IPS-18a (cell line): ENCODE measurements at regions not wholly inside any gene's neighbourhood (a gene's known extent, or its start where the extent isn't known, plus 50 kb on each side); places are given as distances from the start of the nearest gene placed in this dataset.
"Not testable (repeated sequence)": the region's sequence is repeated elsewhere in the genome, so short reads cannot be mapped to it uniquely, and the experiment has no call there.

ENCODE experiments used
- H3K27ac ChIP-seq: one replicate; pipeline ENCODE4 v1.5.1; 2013; ENCODE audit warnings: low read length
- H3K27me3 ChIP-seq: one replicate; pipeline ENCODE4 v1.6.1; 2013; ENCODE audit warnings: mild to moderate bottlenecking, low read length; ENCODE audit not compliant: control insufficient read depth, insufficient read depth
- H3K36me3 ChIP-seq: one replicate; pipeline ENCODE4 v1.6.1; 2013; ENCODE audit warnings: low read depth, low read length; ENCODE audit not compliant: control insufficient read depth
- H3K4me1 ChIP-seq: one replicate; pipeline ENCODE4 v1.6.1; 2013; ENCODE audit warnings: low read depth, low read length; ENCODE audit not compliant: control insufficient read depth
- H3K4me3 ChIP-seq: one replicate; pipeline ENCODE4 v1.5.1; 2013; ENCODE audit warnings: low read length
- H3K9ac ChIP-seq: one replicate; pipeline ENCODE4 v1.6.1; 2013; ENCODE audit warnings: mild to moderate bottlenecking, low read length, moderate library complexity
- H3K9me3 ChIP-seq: one replicate; pipeline ENCODE4 v1.6.1; 2013; ENCODE audit warnings: low read depth, low read length; ENCODE audit not compliant: control insufficient read depth

GRCh38 chr2:90220623-90221299 lies 1529.3 kb downstream of the RPIA start:
- H3K27ac ChIP-seq, H3K4me1 ChIP-seq, H3K36me3 ChIP-seq, H3K4me3 ChIP-seq, H3K9ac ChIP-seq, H3K27me3 ChIP-seq, H3K9me3 ChIP-seq: not testable (repeated sequence)

- no peaks in the 10 kb centered on the region for H3K4me1 ChIP-seq
- no peak overlapping the region for H3K4me3 ChIP-seq
- no peaks in the 10 kb centered on the region for H3K27me3 ChIP-seq
- no peaks in the 10 kb centered on the region for H3K9me3 ChIP-seq
- no peak overlapping the region for H3K27ac ChIP-seq
- no peaks in the 10 kb centered on the region for H3K36me3 ChIP-seq
- H3K9ac ChIP-seq = no peak overlapping the region
These were observed 1529.8 kb downstream of the RPIA start for GRCh38 chr2:90221300-90221651.

GRCh38 chr2:90224767-90225166 lies 1533.3 kb downstream of the RPIA start:
- not testable (repeated sequence) for H3K9ac ChIP-seq, H3K27ac ChIP-seq, H3K4me1 ChIP-seq, H3K4me3 ChIP-seq, H3K27me3 ChIP-seq, H3K9me3 ChIP-seq, H3K36me3 ChIP-seq

GRCh38 chr2:90226465-90227072 lies 1535.1 kb downstream of the RPIA start:
- not testable (repeated sequence) for H3K9ac ChIP-seq, H3K27me3 ChIP-seq, H3K4me1 ChIP-seq, H3K27ac ChIP-seq, H3K4me3 ChIP-seq, H3K36me3 ChIP-seq, H3K9me3 ChIP-seq

GRCh38 chr2:90231199-90231598 lies 1539.7 kb downstream of the RPIA start:
- H3K27ac ChIP-seq, H3K36me3 ChIP-seq, H3K9ac ChIP-seq, H3K9me3 ChIP-seq, H3K4me3 ChIP-seq, H3K27me3 ChIP-seq, H3K4me1 ChIP-seq: not testable (repeated sequence)

- H3K27ac ChIP-seq, H3K9me3 ChIP-seq, H3K4me3 ChIP-seq, H3K9ac ChIP-seq, H3K4me1 ChIP-seq, H3K27me3 ChIP-seq, H3K36me3 ChIP-seq: not testable (repeated sequence)
These were observed 1544.0 kb downstream of the RPIA start for GRCh38 chr2:90235452-90235851.

- not testable (repeated sequence) for H3K36me3 ChIP-seq, H3K9ac ChIP-seq, H3K27me3 ChIP-seq, H3K27ac ChIP-seq, H3K4me1 ChIP-seq, H3K9me3 ChIP-seq, H3K4me3 ChIP-seq
These were observed 1546.5 kb downstream of the RPIA start for GRCh38 chr2:90237923-90238361.

GRCh38 chr2:90238505-90239230 lies 1547.2 kb downstream of the RPIA start:
- H3K27me3 ChIP-seq, H3K36me3 ChIP-seq, H3K4me3 ChIP-seq, H3K9ac ChIP-seq, H3K9me3 ChIP-seq, H3K4me1 ChIP-seq, H3K27ac ChIP-seq: not testable (repeated sequence)

- not testable (repeated sequence) for H3K9me3 ChIP-seq, H3K9ac ChIP-seq, H3K27me3 ChIP-seq, H3K36me3 ChIP-seq, H3K27ac ChIP-seq, H3K4me1 ChIP-seq, H3K4me3 ChIP-seq
These were observed 1548.3 kb downstream of the RPIA start for GRCh38 chr2:90239769-90240168.

GRCh38 chr2:90244902-90245765 lies 1553.7 kb downstream of the RPIA start:
- not testable (repeated sequence) for H3K9me3 ChIP-seq, H3K36me3 ChIP-seq, H3K9ac ChIP-seq, H3K4me1 ChIP-seq, H3K27ac ChIP-seq, H3K27me3 ChIP-seq
- H3K4me3 ChIP-seq = peak overlapping the region; percentile 40

- H3K27me3 ChIP-seq, H3K27ac ChIP-seq, H3K9ac ChIP-seq, H3K4me1 ChIP-seq, H3K9me3 ChIP-seq, H3K36me3 ChIP-seq, H3K4me3 ChIP-seq: not testable (repeated sequence)
These were observed 1556.9 kb downstream of the RPIA start for GRCh38 chr2:90248400-90248799.
